ENCODE measurements at regions not wholly inside any gene's neighbourhood (a gene's known extent, or its start where the extent isn't known, plus 50 kb on each side); places are given as distances from the start of the nearest gene placed in this dataset.
"Not testable (repeated sequence)": the region's sequence is repeated elsewhere in the genome, so short reads cannot be mapped to it uniquely, and the experiment has no call there.

GRCh38 chr14:38627163-38627562, 371.3 kb upstream of the CLEC14A start:
- ATAC-seq, result peak in 1 of 2 donors; percentile 31
- H3K36me3 Mint-ChIP-seq, result no peaks in the 10 kb centered on the region
- H3K27me3 Mint-ChIP-seq, result no peaks in the 10 kb centered on the region
- peaks cover 22% of the 10 kb centered on the region for H3K9me3 Mint-ChIP-seq
- no peak overlapping the region for H3K27ac Mint-ChIP-seq
- no peaks in the 10 kb centered on the region for H3K4me1 Mint-ChIP-seq (ENCODE audit: low read depth in 2 of 2)
- DNase-seq (ENCODE audit: low spot score), result no peak
- H3K4me3 Mint-ChIP-seq, result no peak overlapping the region

GRCh38 chr14:38623661-38624060, 367.8 kb upstream of the CLEC14A start:
- H3K4me3 Mint-ChIP-seq, result no peak overlapping the region
- peaks cover 5% of the 10 kb centered on the region for H3K36me3 Mint-ChIP-seq
- DNase-seq (ENCODE audit: low spot score) (no peak), ATAC-seq (no peak)
- no peaks in the 10 kb centered on the region for H3K4me1 Mint-ChIP-seq (ENCODE audit: low read depth in 2 of 2)
- H3K27me3 Mint-ChIP-seq, result no peaks in the 10 kb centered on the region
- H3K27ac Mint-ChIP-seq, result no peak overlapping the region
- H3K9me3 Mint-ChIP-seq, result peaks cover 4% of the 10 kb centered on the region

- Mint-ChIP-seq H3K27me3 (no peaks in the 10 kb centered on the region), H3K4me1 (ENCODE audit: low read depth in 2 of 2) (no peaks in the 10 kb centered on the region), H3K27ac (no peak overlapping the region), H3K36me3 (peaks cover 5% of the 10 kb centered on the region), H3K9me3 (peaks cover 4% of the 10 kb centered on the region), H3K4me3 (no peak overlapping the region)
- DNase-seq (ENCODE audit: low spot score) (no peak), ATAC-seq (no peak)
These were observed 362.6 kb upstream of the CLEC14A start for GRCh38 chr14:38618514-38618913.

- no peak overlapping the region for H3K4me3 Mint-ChIP-seq
- peaks cover 5% of the 10 kb centered on the region for H3K36me3 Mint-ChIP-seq
- H3K9me3 Mint-ChIP-seq, result peaks cover under 1% of the 10 kb centered on the region
- H3K27me3 Mint-ChIP-seq, result no peaks in the 10 kb centered on the region
- H3K27ac Mint-ChIP-seq, result no peak overlapping the region
- DNase-seq (ENCODE audit: low spot score) (no peak), ATAC-seq (no peak)
- H3K4me1 Mint-ChIP-seq (ENCODE audit: low read depth in 2 of 2), result no peaks in the 10 kb centered on the region
These were observed 361.1 kb upstream of the CLEC14A start for GRCh38 chr14:38616959-38617358.

GRCh38 chr14:38611928-38612327, 356.0 kb upstream of the CLEC14A start:
- peaks cover 12% of the 10 kb centered on the region for H3K9me3 Mint-ChIP-seq
- H3K27ac Mint-ChIP-seq, result no peak overlapping the region
- ATAC-seq (no peak), DNase-seq (ENCODE audit: low spot score) (no peak)
- H3K4me1 Mint-ChIP-seq (ENCODE audit: low read depth in 2 of 2), result no peaks in the 10 kb centered on the region
- H3K4me3 Mint-ChIP-seq, result no peak overlapping the region
- H3K27me3 Mint-ChIP-seq, result no peaks in the 10 kb centered on the region
- no peaks in the 10 kb centered on the region for H3K36me3 Mint-ChIP-seq

- H3K4me3 Mint-ChIP-seq, result no peak overlapping the region
- no peak for DNase-seq (ENCODE audit: low spot score)
- no peaks in the 10 kb centered on the region for H3K27me3 Mint-ChIP-seq
- no peaks in the 10 kb centered on the region for H3K4me1 Mint-ChIP-seq (ENCODE audit: low read depth in 2 of 2)
- peaks cover 12% of the 10 kb centered on the region for H3K9me3 Mint-ChIP-seq
- H3K36me3 Mint-ChIP-seq, result no peaks in the 10 kb centered on the region
- ATAC-seq, result no peak
- no peak overlapping the region for H3K27ac Mint-ChIP-seq
These were observed 352.4 kb upstream of the CLEC14A start for GRCh38 chr14:38608244-38608643.

- no peaks in the 10 kb centered on the region for H3K36me3 Mint-ChIP-seq
- ATAC-seq (no peak), DNase-seq (ENCODE audit: low spot score) (no peak)
- H3K9me3 Mint-ChIP-seq, result peaks cover 8% of the 10 kb centered on the region
- H3K27me3 Mint-ChIP-seq, result no peaks in the 10 kb centered on the region
- no peak overlapping the region for H3K4me3 Mint-ChIP-seq
- no peaks in the 10 kb centered on the region for H3K4me1 Mint-ChIP-seq (ENCODE audit: low read depth in 2 of 2)
- no peak overlapping the region for H3K27ac Mint-ChIP-seq
These were observed 349.6 kb upstream of the CLEC14A start for GRCh38 chr14:38605193-38606114.

DNA sequence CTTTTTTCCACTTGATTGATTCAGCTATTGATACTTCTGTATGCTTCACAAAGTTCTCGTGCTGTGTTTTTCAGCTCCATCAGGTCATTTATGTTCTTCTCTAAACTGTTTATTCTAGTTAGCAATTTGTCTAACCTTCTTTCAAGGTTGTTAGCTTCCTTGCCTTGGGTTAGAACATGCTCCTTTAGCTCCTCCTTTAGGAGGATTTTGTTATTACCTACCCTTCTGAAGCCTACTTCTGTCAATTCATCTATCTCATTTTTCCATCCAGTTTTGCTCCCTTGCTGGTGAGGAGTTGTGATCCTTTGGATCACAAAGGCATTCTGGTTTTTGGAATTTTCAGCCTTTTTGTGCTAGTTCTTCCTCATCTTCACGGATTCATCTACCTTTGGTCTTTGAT, 344.7 kb upstream of the CLEC14A start:
- H3K27ac Mint-ChIP-seq; H3K27me3 Mint-ChIP-seq; DNase-seq (ENCODE audit: low spot score); H3K4me1 Mint-ChIP-seq (ENCODE audit: low read depth in 2 of 2); H3K9me3 Mint-ChIP-seq; H3K4me3 Mint-ChIP-seq; ATAC-seq; H3K36me3 Mint-ChIP-seq: not testable (repeated sequence)

GRCh38 chr14:38593476-38593875, 337.6 kb upstream of the CLEC14A start:
- H3K4me1 Mint-ChIP-seq (ENCODE audit: low read depth in 2 of 2), result no peaks in the 10 kb centered on the region
- H3K27me3 Mint-ChIP-seq, result no peaks in the 10 kb centered on the region
- no peaks in the 10 kb centered on the region for H3K36me3 Mint-ChIP-seq

DNA sequence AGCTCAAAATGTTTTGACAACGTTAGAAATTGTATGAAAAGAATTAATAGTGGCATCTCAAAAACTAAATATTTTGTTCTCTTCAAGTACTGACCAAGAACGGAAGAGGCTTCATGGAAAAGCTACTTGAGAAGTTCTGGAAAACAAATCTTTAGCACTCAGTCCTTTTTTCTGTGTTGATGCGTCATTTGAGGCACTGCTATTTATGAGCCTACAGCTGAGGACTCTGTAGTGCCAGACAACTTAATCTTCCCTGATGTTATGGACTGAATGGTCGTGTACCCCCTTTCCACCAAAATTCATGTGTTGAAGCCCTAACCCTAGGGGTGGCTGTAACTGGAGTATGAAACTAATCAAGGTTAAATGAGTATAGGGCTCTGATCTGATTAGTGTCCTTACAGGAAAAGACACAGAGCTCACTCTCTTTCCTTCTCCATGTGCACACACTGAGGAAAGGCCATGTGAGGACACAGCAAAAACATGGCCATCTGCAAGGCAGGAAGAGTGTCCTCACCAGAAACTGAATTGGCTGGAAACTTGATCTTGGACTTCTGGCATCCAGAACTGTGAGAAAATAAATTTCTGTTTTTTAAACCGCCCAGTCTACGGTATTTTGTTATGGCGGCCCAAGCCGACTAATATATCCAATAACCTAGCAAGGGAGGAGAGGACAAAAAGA, 337.0 kb upstream of the CLEC14A start:
- no peak overlapping the region for H3K27ac Mint-ChIP-seq
- H3K4me1 Mint-ChIP-seq (ENCODE audit: low read depth in 2 of 2), result no peaks in the 10 kb centered on the region
- peaks cover 12% of the 10 kb centered on the region for H3K9me3 Mint-ChIP-seq
- ATAC-seq (no peak), DNase-seq (ENCODE audit: low spot score) (no peak)
- no peaks in the 10 kb centered on the region for H3K27me3 Mint-ChIP-seq
- H3K36me3 Mint-ChIP-seq, result no peaks in the 10 kb centered on the region
- H3K4me3 Mint-ChIP-seq, result no peak overlapping the region

More at GRCh38 chr14:38593476-38593875, 337.6 kb upstream of the CLEC14A start:
- DNase-seq (ENCODE audit: low spot score) (no peak), ATAC-seq (no peak)
- no peak overlapping the region for H3K27ac Mint-ChIP-seq
- no peak overlapping the region for H3K4me3 Mint-ChIP-seq
- H3K9me3 Mint-ChIP-seq, result peaks cover 10% of the 10 kb centered on the region

GRCh38 chr14:38589747-38590350, 334.0 kb upstream of the CLEC14A start:
- no peak for DNase-seq (ENCODE audit: low spot score)
- Mint-ChIP-seq H3K27me3 (no peaks in the 10 kb centered on the region), H3K9me3 (peaks cover 18% of the 10 kb centered on the region), H3K36me3 (no peaks in the 10 kb centered on the region), H3K27ac (no peak overlapping the region), H3K4me3 (no peak overlapping the region), H3K4me1 (ENCODE audit: low read depth in 2 of 2) (no peaks in the 10 kb centered on the region)
- ATAC-seq, result no peak

- no peaks in the 10 kb centered on the region for H3K4me1 Mint-ChIP-seq (ENCODE audit: low read depth in 2 of 2)
- peaks cover 10% of the 10 kb centered on the region for H3K9me3 Mint-ChIP-seq
- DNase-seq (ENCODE audit: low spot score) (no peak), ATAC-seq (no peak)
- no peak overlapping the region for H3K27ac Mint-ChIP-seq
- H3K4me3 Mint-ChIP-seq, result no peak overlapping the region
- no peaks in the 10 kb centered on the region for H3K36me3 Mint-ChIP-seq
- H3K27me3 Mint-ChIP-seq, result no peaks in the 10 kb centered on the region
These were observed 327.6 kb upstream of the CLEC14A start for GRCh38 chr14:38583471-38583870.

DNA sequence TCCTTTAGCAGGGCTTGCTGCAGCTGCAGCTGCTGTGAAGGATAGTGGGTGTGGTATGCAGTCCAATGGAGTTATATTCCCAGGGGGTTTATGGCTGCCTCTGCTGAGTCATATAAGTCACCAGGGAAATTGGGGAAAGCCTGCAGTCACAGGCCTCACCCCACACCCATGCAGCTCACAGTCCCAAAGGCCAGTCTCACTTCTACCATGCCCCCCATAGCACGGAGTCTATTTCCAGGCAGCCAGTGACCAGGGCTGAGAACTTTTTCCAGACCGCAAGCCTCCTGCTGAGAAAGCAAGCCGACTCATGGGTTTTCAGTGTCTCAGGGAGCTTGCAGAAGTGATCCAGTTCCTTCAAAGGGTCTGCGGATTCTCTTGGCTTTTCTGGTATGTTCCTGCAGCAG, 322.4 kb upstream of the CLEC14A start:
- no peak overlapping the region for H3K27ac Mint-ChIP-seq
- no peak overlapping the region for H3K4me3 Mint-ChIP-seq
- no peak for DNase-seq (ENCODE audit: low spot score)
- no peak for ATAC-seq
- H3K4me1 Mint-ChIP-seq (ENCODE audit: low read depth in 2 of 2), result no peaks in the 10 kb centered on the region
- H3K27me3 Mint-ChIP-seq, result no peaks in the 10 kb centered on the region
- no peaks in the 10 kb centered on the region for H3K36me3 Mint-ChIP-seq
- H3K9me3 Mint-ChIP-seq, result peaks cover 11% of the 10 kb centered on the region

GRCh38 chr14:38567703-38568102, 311.8 kb upstream of the CLEC14A start:
- H3K4me1 Mint-ChIP-seq (ENCODE audit: low read depth in 2 of 2), result no peaks in the 10 kb centered on the region
- no peaks in the 10 kb centered on the region for H3K36me3 Mint-ChIP-seq
- H3K4me3 Mint-ChIP-seq, result no peak overlapping the region
- H3K27ac Mint-ChIP-seq, result no peak overlapping the region
- H3K27me3 Mint-ChIP-seq, result no peaks in the 10 kb centered on the region
- DNase-seq (ENCODE audit: low spot score) (no peak), ATAC-seq (no peak)
- H3K9me3 Mint-ChIP-seq, result peaks cover 9% of the 10 kb centered on the region
